ENCODE measurements at regions not wholly inside any gene's neighbourhood (a gene's known extent, or its start where the extent isn't known, plus 50 kb on each side); places are given as distances from the start of the nearest gene placed in this dataset.

GRCh38 chr15:83356501-83357399, 72.3 kb upstream of the BNC1 start (continued):
- TF ChIP-seq ZNF639 (CRISPR knock-in tag; conservative IDR thresholded peaks at IDR 0.05) (no peak), GFI1 (CRISPR knock-in tag; IDR thresholded peaks at IDR 0.05; ENCODE audit: borderline replicate concordance) (no peak)

DNA sequence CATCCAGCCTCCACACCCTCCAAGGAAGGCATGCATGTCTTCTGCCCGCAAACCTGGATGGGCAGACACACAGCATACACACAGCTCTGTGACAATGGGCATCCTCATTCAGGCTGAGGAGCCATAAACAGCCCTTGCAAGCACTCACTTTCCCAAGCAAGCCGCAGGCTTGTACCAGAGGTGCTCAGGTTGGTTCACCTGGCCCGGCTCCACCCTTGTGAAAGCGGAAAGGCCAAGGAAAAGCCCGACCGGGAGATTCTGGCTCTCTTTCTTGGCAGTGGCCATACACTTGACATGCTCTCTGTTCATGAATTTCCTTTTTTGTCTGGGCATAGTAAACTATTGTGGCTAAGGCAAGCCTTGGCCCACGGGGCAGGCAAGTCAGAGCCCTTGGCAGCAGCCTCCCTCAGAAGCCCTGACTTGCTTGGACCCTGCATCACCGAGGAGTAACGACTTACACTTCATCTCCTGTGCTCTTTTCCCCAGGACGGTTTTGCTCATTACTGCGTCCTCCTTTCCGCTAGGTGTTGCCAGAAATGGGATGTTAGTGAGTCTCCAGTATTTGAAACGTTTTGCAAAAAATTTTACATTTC, 74.6 kb upstream of the BNC1 start:
- WGBS (ENCODE audit: low lambda C conversion rate) = 18% methylated on average over 12 of the region's 13 CpGs
- CTCF ChIA-PET (ENCODE audit: low intra/inter-chr PET ratio, low total read pairs) = no interaction called here
- no peak overlapping the region for H3K27ac ChIP-seq (ENCODE audit: extremely low read length, insufficient read depth, low read length)
- BruUV-seq (replicated peaks) = no TSS peak
- H3K9ac ChIP-seq (ENCODE audit: insufficient read depth, low read depth, low read length) = no peak overlapping the region
- no peak for DNase-seq (ENCODE audit: low spot score)
- no peaks in the 10 kb centered on the region for H3K4me1 ChIP-seq (ENCODE audit: insufficient read depth, low read length)
- H3K4me2 ChIP-seq (ENCODE audit: low read depth, low read length) = no peak overlapping the region
- no peak overlapping the region for H2AFZ ChIP-seq (ENCODE audit: low read length)
- H3K9me3 ChIP-seq (ENCODE audit: low read length) = no peaks in the 10 kb centered on the region
- TF ChIP-seq KDM5A (IDR thresholded peaks at IDR 0.05; ENCODE audit: borderline replicate concordance, low read length) (no peak), AKAP8 (CRISPR knock-in tag; IDR thresholded peaks at IDR 0.05) (no peak), ZMYM2 (CRISPR knock-in tag; IDR thresholded peaks at IDR 0.05) (no peak)
- no peaks in the 10 kb centered on the region for H4K20me1 ChIP-seq (ENCODE audit: insufficient read depth, low read length)
- H3K4me3 ChIP-seq (replicated peaks in 1 of 3; ENCODE audit: insufficient read depth in 1 of 3, low read depth in 2 of 3, low read length in 3 of 3) = no peak overlapping the region
- no peaks in the 10 kb centered on the region for H3K36me3 ChIP-seq (replicated peaks in 1 of 2; ENCODE audit: control insufficient read depth in 1 of 2, insufficient read depth in 2 of 2, low read length in 2 of 2)
- peaks cover 0 to 44% of the 10 kb centered on the region in 2 experiments; a peak in 3 of 5 replicates for H3K27me3 ChIP-seq (ENCODE audit: control insufficient read depth in 1 of 2, insufficient read depth in 2 of 2, low read length in 2 of 2)
- POLR2A ChIA-PET = no interaction called here
- in situ Hi-C loops (cut with HindIII; ENCODE audit: extremely low pct_ligation_motif_present, low pct_unique_long_range_greater_than_20kb) = no loop called here
- intact Hi-C loops (cut with micrococcal nuclease; ENCODE audit: unreplicated experiment) = no loop called here
- FAIRE-seq = no peak
- no peaks in the 10 kb centered on the region for H3K79me2 ChIP-seq (ENCODE audit: insufficient read depth, low read length)
- ATAC-seq = no peak
